ENCODE measurements at regions not wholly inside any gene's neighbourhood (a gene's known extent, or its start where the extent isn't known, plus 50 kb on each side); places are given as distances from the start of the nearest gene placed in this dataset.
"Not testable (repeated sequence)": the region's sequence is repeated elsewhere in the genome, so short reads cannot be mapped to it uniquely, and the experiment has no call there.

DNA sequence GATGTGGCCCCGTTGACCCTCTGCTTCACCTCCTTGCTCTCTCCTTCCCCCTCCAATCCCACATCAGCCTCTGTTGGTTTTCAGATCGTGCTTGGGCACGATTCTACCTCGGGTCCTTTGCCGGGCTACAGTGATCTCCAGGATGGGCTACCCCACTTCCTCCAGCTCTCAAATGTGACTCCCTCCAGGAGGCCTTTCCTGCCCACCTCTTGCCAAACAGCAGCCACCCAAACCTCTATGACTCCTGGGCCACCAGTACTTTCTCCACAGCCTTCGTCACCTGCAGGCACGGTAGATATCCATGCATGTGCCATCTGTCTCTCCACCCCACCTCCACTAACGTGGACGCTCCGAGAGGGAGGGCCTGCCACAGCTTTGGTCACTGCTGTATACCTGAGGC, 55.9 kb upstream of the NXT1 start:
- Histone ChIP-seq H3K36me3 (no peaks in the 10 kb centered on the region), H3K4me1 (no peaks in the 10 kb centered on the region), H3K4me3 (no peak overlapping the region), H3K9me3 (no peaks in the 10 kb centered on the region), H3K27me3 (no peaks in the 10 kb centered on the region), H3K27ac (no peak overlapping the region)
- TF ChIP-seq, protein P1, sequence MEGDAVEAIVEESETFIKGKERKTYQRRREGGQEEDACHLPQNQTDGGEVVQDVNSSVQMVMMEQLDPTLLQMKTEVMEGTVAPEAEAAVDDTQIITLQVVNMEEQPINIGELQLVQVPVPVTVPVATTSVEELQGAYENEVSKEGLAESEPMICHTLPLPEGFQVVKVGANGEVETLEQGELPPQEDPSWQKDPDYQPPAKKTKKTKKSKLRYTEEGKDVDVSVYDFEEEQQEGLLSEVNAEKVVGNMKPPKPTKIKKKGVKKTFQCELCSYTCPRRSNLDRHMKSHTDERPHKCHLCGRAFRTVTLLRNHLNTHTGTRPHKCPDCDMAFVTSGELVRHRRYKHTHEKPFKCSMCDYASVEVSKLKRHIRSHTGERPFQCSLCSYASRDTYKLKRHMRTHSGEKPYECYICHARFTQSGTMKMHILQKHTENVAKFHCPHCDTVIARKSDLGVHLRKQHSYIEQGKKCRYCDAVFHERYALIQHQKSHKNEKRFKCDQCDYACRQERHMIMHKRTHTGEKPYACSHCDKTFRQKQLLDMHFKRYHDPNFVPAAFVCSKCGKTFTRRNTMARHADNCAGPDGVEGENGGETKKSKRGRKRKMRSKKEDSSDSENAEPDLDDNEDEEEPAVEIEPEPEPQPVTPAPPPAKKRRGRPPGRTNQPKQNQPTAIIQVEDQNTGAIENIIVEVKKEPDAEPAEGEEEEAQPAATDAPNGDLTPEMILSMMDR (IDR thresholded peaks at IDR 0.05) = no peak
- DNase-seq = no peak
- intact Hi-C loops (cut with DNase I; ENCODE audit: low total_unique reads) = no loop called here

GRCh38 chr20:23294166-23294565, 56.4 kb upstream of the NXT1 start:
- no peak overlapping the region for H3K27ac ChIP-seq
- intact Hi-C loops (cut with DNase I; ENCODE audit: low total_unique reads) = no loop called here

DNA sequence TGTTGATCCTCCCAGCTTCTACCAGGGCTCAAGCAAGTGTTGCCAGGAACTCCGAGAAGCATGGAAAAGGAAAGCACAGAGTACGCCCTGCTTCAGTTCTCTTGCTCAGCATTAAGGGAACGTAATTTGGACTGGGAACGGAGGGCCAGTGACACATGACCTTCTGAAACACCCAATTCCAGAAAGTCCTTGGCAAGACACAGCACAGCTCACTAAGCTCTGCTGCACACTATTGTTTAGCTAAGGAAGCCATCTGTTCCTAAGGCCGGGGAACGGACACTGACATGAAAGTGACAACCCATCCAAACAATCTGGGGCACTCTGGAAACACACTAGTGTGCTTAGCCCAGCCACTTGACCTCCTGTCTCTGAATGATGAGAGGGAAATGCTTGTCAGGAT, 56.9 kb upstream of the NXT1 start:
- intact Hi-C loops (cut with DNase I; ENCODE audit: low total_unique reads) = no loop called here
- no peak overlapping the region for H3K4me3 ChIP-seq
- no peaks in the 10 kb centered on the region for H3K4me1 ChIP-seq
- TF ChIP-seq, protein P1 (IDR thresholded peaks at IDR 0.05) = no peak
- DNase-seq = peak; percentile 54 to 74
- no peaks in the 10 kb centered on the region for H3K9me3 ChIP-seq
- H3K27ac ChIP-seq = no peak overlapping the region
- H3K27me3 ChIP-seq = peaks cover 0 to 2% of the 10 kb centered on the region in 2 donors
- no peaks in the 10 kb centered on the region for H3K36me3 ChIP-seq

More at GRCh38 chr20:23294166-23294565, 56.4 kb upstream of the NXT1 start:
- Histone ChIP-seq H3K36me3 (no peaks in the 10 kb centered on the region), H3K4me3 (no peak overlapping the region), H3K9me3 (no peaks in the 10 kb centered on the region), H3K4me1 (no peaks in the 10 kb centered on the region), H3K27me3 (peaks cover 0 to 2% of the 10 kb centered on the region in 2 donors)
- TF ChIP-seq, protein P1 (IDR thresholded peaks at IDR 0.05) = no peak
- no peak for DNase-seq

- intact Hi-C loops (cut with DNase I; ENCODE audit: low total_unique reads); H3K4me1 ChIP-seq; H3K27me3 ChIP-seq; H3K9me3 ChIP-seq; H3K36me3 ChIP-seq; H3K4me3 ChIP-seq; H3K27ac ChIP-seq: not testable (repeated sequence)
- peak in 1 of 2 donors; percentile 23 for DNase-seq
Observed at GRCh38 chr20:23292311-23292710, 58.3 kb upstream of the NXT1 start.

GRCh38 chr20:23291575-23292240, 58.9 kb upstream of the NXT1 start:
- Histone ChIP-seq H3K27ac (no peak overlapping the region), H3K36me3 (no peaks in the 10 kb centered on the region), H3K27me3 (peaks cover 0 to 2% of the 10 kb centered on the region in 2 donors), H3K9me3 (no peaks in the 10 kb centered on the region), H3K4me1 (no peaks in the 10 kb centered on the region), H3K4me3 (no peak overlapping the region)
- intact Hi-C loops (cut with DNase I; ENCODE audit: low total_unique reads) = no loop called here
- DNase-seq = peak in 1 of 2 donors; percentile 19
- TF ChIP-seq, protein P1 (IDR thresholded peaks at IDR 0.05) = no peak

GRCh38 chr20:23290761-23291574, 59.6 kb upstream of the NXT1 start:
- no peaks in the 10 kb centered on the region for H3K9me3 ChIP-seq
- no peak overlapping the region for H3K27ac ChIP-seq
- H3K36me3 ChIP-seq = no peaks in the 10 kb centered on the region
- peak in 1 of 2 donors; percentile 40 for DNase-seq
- H3K27me3 ChIP-seq = peaks cover 0 to 2% of the 10 kb centered on the region in 2 donors
- no peak overlapping the region for H3K4me3 ChIP-seq
- intact Hi-C loops (cut with DNase I; ENCODE audit: low total_unique reads) = no loop called here
- TF ChIP-seq, protein P1 (IDR thresholded peaks at IDR 0.05) = no peak
- H3K4me1 ChIP-seq = no peaks in the 10 kb centered on the region

Measured in tibial artery (tissue), 4 donors.